Fibroblast of gingiva (primary cell): ENCODE measurements at regions not wholly inside any gene's neighbourhood (a gene's known extent, or its start where the extent isn't known, plus 50 kb on each side); places are given as distances from the start of the nearest gene placed in this dataset.

ENCODE experiments used
- DNase-seq: peaks from one replicate; pipeline ENCODE4 v3.0.0-alpha.2; 2011; ENCODE audit warnings: low read depth

GRCh38 chr3:157581371-157581770, 78.2 kb upstream of the VEPH1 start:
- DNase-seq = no peak

DNA sequence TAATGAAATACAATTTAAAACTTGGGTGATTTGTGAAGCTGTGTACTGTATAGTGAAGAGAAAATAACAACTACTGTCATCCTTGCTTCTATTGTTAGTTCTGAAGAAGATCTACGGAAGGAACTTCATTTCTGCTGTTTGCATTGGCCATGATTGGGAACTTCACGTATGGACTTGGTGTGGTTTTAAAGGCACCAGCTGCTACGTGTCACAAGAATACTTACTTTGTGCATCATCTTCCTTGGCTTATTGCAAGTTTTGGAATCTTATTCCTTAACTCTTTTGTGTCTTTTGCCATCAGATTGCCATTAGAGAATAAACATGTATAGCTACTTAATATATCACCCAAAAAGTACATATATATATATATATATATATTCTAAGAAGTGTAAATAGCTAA, 75.0 kb upstream of the VEPH1 start:
- DNase-seq = no peak

GRCh38 chr3:157574531-157574930, 71.3 kb upstream of the VEPH1 start:
- no peak for DNase-seq

- DNase-seq = no peak
Observed at GRCh38 chr3:157573780-157574378, 70.7 kb upstream of the VEPH1 start.

DNA sequence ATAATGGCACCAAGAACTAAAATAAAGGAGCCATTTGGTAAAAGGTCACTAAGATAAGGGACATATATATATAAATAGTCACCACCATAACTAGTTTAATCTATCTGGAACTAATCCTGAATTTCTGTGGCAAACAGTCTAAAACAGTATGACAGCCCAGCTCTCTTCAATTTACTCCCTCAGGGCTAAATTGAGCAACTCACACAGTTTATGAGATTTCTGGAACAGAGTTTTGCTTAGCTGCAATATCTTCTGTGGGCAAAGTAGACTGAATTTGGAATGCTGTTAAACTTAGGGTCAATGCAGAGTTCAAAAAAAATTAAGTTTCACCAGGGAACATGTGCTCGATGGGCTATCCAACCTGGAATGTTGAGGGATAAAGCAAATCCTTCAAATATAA, 70.1 kb upstream of the VEPH1 start:
- DNase-seq = peak; percentile 85

DNA sequence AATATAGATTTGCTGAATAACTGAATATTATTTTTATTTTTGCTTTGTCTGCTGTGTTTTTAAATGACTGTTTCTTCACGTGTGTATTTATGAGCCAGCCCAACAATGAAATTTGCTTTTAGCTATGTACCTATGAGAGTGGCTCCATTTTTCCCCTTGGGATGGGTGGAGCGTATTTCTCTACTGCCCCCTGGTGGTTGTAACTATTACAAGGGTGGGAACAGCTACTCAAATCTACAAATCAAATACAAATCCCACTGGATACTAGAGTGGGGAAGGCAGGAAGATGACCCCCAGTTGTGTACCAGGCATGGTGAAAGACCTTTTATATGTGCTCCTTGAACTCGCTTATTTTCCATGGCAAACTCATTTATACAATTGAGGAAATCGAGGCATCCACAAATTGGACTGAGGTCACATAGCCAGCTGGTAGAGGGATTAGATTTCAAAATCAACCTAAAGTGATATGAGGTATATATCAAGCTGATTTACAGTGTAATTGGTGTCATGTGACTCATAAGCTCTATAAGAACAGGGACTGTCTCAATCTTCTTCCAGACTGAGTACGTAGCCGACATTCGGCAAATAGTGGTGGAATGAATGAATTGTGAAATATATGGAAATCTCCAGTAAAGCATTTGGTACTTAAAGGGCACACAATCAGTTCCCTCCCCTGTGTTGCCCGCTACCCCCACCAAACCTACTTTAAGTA, 69.5 kb upstream of the VEPH1 start:
- peak; percentile 63 for DNase-seq

- DNase-seq = no peak
Observed at GRCh38 chr3:157566596-157566995, 63.4 kb upstream of the VEPH1 start.

GRCh38 chr3:157559401-157559800, 56.2 kb upstream of the VEPH1 start:
- DNase-seq = no peak
